Activated naive CD4-positive, alpha-beta T cell (primary cell): ENCODE measurements at regions not wholly inside any gene's neighbourhood (a gene's known extent, or its start where the extent isn't known, plus 50 kb on each side); places are given as distances from the start of the nearest gene placed in this dataset.

Experiments
- DNase-seq, 4 experiments: peaks; one replicate each; lab custom pipeline; 2025; lab: John Stamatoyannopoulos, UW

DNA sequence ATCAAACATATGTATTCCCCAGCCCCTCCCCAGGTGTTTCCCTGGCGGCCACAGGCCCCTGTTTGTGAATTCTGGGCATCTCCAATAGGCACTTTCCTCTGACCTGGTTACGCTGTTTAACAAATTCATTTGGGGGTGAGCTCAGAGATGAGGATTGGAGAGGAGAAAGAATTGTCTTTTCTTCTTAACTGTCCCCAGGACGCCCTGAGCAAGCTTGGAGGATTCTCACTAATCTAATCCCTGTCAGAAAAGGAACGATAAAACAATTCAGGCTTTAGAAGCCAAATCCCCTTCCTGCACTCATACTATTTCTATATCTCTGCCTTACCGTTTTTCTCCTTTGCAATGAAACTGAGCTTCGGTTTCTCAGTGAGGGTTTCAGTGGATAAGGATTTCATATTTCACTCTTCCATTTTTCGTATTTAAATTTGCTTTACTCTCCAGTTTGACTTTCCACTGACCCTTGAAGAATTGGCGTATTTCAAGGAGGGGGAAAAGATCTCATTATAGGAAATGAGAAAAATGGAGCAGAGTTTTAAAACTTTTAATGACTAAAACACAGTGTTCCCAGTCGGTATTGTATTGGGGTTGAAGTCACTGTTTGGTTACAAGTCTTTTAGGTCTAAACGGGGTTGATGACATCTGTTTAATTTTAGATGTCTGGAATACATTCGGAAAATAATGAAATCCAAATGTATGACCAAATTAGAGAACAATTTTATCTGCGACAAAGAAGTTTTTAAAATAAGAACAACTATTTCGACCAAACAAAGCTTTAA lies 180.1 kb downstream of the MACROH2A1 start:
- DNase-seq = no peak

DNA sequence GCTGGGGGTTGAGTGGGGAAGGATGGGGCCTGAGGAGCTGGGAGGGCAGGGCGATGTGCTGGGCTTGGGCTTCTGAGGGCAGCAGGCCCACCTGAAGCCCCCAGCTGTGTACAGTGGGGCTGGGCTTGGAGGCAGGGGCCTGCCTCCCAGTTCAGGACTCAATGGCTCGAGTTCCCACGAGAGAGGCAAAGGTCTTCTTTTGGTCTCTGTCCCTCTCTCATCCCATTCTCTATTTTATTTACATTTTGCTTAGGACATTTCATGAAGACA lies 180.6 kb downstream of the MACROH2A1 start:
- no peak for DNase-seq

DNA sequence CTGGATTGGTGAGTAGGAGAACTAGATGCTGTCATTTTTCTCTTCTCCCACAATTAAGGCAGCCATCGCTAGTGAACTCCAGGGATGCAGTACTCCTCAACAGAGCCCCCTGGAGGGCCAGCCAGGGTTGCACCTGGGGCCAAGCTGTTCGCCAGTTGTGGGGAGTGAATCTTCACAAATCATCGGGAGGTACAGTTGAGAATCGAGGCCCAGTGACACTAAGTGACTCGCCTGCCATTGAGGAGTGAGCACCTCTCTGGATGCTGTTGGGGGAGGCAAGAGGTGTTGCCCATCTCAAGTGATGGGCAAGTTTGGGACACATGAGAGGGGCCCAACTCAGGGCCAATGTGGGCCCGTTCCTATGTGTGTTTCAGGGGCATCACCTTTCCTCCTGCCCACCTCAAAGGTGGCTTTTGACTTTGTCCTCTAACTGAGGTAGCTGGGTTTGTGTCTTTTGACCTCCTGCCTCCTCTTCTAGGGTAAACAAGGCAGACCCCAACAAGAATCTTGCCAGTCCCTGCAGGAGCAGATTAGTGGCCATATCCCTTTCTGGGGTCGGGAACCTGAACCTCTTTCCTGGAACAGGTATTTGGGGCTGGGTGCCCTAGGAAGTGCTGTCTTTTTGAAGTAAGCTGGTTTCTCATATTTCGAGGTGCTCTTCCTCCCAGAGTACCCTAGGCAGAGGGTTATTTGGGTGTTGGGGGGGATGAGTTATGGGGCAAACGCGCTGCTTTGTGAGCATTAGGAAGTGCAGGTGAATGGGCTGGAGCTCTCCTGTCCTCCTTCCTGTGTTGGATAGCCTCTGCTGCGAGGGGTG lies 181.2 kb downstream of the MACROH2A1 start:
- DNase-seq = no peak

DNA sequence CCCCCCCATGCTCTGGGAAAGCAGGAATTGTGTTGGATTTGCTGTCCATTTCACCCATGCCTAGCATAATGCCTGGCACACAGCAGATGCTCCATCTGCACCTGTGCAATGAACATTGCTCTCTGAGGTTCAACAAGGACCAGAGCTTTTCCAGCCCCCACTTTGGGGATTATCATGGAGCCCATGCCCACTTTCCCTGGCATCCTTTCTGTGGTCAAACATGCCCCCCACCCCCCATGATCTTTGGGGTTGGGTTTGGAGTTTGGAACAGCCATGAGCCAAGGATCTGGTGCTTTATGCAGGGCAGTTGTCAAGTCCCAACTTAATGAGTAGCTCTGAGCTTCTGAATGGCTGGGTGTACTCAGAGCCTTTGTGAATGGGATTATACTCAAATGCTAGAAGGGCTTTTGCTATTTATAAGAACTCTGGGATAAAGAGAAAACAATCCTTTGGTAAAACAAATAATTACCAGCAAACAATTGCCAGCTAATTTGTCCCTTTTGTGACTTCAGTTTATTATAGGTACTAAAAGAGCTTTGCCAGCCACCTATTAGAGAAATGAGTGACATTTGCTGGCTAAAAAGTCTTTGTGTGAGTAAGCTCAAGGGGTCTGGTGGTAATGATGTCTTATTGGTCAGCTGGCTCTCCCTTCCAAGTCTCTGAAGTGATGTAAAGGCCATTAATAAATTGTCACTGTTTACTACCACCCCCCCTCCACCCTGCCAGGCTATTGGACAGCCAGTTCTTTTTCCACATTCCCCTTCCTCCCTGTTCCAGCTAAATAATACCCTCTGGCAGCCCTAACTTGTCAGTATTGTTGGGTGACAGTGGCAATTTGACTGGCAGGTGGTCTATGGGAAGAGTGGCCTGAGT lies 182.3 kb downstream of the MACROH2A1 start:
- no peak for DNase-seq

DNA sequence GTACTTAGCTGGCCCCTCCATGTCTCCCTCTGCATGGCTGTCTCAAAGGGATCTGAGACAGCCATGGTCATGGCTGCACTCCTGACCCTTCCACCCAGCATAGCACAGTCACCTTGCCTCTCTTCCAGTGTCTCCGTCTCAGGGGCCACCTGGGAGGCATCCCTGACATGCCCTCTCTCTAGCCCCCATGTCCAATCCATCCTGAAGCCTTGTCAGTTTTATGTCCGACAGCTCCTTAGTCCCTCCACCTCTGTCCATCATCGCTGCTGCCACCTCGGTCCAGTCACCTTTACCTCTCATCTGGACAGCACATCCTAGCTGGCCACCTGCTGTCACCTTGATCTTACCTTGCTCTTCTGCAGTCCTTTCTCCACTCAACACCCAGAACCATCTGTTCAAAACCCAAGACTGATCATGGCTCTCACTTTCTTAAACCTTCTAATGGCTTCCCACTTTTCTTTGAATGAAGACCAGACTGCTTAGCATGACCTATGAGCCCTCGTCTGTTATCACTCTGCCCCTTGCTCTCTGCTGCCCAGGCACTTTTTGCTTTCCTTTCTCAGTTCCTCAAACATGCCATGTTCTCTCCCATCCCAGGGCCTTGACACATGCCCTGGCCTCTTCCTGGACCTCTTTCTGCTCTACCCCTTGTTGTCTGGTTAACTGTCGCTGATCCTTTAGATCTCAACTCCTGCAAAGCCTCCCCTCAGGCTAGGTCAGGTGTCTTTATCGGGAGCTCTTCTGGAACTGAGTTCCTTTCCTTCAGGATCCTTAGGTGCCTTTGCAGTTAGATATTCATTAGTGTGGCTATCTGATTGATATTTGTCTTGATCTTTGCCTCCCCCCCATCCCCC lies 181.8 kb upstream of the PITX1 start:
- DNase-seq = no peak

DNA sequence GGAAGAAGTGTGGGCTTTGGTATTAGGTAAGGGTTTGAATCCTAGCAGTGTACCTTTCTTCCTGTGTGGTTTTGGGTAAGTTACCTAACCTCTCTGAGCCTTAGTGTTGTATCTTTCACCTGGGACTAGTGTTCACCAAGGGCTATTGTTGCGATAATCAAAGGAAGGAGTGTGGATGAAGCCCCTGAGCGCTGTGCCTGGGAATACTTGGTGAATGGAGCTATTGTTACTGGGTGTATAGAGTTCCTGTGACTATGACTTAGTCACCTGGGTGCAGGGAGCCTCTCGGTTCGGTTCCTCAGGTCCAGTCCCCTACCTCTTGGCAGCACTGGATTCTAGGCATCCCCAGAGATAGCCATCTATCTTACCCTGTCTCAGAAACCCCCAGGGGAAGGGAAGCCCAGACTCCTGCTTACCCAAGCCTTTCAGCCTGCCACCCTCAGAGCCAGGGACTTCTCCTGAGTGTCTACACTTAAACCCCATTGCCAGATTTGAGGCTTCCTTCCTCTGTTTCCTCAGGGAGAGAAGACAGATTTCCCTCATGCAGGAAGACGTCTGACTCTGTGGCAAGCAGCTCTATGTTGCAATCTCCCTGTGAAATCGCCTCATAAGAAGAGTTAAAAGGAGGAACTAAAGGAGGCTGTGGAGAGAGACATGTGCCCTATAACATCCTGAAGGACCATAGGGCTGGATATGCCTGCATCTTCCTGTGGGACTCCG lies 181.0 kb upstream of the PITX1 start:
- DNase-seq = no peak

DNA sequence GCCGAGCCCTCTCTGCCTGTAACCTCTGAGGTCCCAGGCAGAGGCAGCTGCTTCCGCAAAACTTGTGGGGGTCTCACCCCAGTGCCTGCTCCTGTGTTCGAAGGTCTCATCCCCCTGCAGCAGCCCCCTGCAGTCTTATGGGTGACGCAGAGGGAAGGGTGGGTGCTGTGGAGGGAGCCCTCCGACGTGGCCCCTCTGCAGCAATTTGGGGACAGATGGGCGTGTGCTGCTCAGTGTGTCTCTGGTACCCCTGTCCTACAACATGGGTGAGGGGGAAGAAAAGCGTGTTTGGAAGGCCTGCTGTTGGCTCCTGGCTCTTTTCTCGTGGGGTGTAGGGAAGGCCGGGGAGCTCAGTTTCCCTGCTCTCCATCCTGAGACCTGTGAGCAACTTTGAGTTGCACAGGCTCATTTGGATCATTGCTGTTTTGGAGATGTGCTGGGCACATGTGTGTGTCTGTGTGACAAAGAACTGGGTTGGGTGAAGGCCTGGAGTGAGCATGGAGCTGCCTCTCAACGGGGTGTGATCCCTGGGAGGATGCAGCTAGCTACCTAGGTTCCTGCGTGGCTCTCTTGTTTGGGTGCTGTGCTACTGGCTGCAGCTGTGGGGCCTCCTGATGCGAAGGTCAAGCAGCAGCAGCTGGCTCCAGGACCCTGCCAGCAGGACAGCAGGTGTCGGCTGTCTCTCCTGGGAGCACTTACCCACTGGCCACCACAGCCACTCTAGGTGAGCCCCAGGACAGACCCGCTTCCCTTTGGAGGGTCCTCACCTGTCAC lies 179.6 kb upstream of the PITX1 start:
- DNase-seq = no peak

DNA sequence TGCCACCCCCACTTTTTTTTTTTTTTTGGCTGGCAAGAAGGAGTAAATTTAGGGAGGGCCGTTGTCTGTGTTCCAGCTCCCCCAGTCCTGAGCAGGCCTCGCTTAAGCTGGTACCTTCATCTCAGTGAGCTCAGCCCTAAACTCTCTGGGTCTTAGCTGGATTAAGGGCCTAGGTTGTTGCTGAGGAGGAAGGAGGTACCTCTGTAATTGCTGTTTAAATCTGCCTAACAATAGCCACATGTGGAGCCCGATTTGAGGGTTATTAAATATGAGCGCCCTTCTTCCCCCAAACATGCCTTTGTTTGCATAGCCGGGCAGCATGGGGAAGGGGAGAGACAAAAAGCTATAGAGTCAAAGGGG lies 179.0 kb upstream of the PITX1 start:
- DNase-seq = no peak

DNA sequence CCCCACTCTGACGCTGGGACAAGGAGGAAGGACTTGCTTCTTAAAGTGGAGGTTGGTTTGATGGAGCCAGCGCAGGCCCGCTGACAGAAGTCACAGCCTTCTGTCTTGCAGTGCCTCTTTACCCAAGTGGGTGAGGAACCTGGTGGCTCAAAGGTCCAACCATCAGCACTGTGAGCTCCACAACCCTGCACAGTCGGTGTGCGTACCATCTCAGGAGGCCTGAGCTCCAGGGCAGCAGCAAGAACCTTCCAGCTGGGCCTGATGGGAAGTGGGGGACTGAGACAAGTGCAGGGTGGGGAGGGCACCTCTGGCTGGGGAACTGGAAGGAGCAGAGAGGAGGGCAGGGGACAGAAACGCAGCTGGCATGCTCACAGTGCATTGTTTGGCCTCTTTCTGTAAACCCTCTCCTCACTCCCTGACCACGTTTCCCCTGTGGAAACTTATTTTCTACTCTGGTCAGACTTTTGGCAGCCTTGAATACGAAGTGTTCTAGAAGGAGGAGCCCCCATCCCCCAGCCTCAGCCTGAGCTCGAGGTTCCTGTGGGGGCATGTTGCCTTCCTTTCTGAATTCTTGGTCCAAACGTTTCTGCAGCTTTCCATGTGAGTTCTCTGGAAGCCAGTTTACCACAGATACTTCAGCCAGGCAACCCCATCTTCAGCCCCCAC lies 178.5 kb upstream of the PITX1 start:
- DNase-seq = no peak

DNA sequence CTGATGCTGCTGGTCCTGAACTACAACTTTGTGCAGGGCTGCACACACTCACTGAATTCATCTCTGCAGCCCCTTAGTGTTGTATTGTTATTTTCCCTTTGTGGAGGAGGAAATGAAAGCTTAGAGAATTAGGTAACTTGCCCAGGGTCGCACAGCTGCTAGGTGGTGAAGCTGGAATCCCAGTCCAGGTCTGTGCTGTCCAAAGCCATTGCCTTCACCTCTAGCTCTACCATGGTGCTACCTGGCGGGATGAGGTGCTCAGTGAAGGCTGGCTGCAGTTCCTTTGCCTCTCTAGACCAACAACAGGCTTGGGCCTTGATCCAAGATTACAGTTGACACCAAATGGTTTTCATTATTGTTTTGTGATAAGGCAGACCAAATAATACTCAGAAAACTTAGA lies 177.8 kb upstream of the PITX1 start:
- no peak for DNase-seq

DNA sequence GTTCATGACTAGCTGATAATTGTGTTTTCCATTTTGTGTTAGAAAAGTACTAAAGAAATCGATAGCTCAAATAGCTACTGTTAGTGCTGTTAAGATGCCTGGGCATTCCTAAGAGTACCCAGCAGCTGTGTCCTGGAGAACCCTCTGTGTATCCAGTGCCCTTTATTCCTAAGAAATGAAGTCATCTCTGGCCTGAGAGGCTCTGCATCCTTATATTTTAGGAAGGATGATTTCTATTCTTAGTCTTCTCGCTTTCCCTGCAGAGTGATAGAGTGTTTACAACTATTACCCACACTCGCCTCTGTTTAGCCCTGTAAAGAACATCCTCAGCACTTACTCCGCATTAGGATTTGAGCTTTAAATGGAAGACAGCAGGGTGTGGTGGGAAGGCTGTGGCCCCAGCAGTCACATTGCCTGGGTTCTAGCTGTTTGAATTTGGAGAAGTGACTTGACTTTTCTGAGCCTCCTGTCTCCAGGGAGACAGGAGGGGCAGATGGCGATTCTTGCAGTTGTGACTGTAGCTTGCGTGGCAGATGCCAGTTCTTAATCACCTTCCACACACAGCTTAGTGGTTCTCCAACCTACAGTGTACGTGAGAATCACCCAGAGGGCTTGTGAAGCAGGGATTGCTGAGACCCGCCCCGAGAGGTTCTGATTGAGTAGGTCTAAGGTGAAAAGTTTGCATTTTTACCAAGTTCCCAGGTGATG lies 177.2 kb upstream of the PITX1 start:
- no peak for DNase-seq

DNA sequence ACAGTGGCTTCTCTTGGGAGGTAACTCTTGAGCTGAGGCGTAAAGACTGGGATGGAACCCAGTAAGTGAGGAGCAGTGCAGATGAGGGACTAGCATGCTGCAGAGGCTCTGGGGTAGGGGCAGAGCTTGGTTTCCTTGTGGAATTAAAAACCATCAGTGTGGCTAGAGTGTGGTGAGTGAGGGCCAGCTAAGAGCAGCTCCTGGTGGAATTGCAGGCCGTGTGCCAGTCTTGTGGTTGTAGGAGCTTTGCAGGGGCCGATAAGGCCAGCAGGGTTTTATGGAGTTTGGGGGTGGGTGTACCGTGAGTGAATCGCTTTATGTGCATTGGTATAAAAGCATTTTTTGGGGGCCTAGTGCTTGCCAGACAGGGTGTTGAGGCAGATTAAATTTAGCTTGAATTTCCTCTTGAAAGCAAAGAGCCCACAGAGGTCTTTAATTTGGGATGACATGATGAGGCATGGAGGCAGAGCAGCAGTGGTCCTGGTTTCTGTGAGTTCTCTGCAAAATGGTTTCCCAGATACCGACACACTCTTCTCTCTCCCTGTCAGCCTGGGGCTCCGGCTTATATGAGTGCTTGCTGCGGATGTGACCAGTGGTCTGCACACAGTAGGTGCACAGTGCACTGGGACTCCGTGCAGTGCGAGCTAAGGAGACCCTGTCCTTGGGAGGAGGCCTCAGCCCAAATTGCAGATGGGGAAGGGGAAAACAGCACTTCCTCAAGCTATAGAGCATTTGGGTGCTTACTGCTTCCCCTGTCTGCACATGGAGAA lies 176.4 kb upstream of the PITX1 start:
- no peak for DNase-seq

DNA sequence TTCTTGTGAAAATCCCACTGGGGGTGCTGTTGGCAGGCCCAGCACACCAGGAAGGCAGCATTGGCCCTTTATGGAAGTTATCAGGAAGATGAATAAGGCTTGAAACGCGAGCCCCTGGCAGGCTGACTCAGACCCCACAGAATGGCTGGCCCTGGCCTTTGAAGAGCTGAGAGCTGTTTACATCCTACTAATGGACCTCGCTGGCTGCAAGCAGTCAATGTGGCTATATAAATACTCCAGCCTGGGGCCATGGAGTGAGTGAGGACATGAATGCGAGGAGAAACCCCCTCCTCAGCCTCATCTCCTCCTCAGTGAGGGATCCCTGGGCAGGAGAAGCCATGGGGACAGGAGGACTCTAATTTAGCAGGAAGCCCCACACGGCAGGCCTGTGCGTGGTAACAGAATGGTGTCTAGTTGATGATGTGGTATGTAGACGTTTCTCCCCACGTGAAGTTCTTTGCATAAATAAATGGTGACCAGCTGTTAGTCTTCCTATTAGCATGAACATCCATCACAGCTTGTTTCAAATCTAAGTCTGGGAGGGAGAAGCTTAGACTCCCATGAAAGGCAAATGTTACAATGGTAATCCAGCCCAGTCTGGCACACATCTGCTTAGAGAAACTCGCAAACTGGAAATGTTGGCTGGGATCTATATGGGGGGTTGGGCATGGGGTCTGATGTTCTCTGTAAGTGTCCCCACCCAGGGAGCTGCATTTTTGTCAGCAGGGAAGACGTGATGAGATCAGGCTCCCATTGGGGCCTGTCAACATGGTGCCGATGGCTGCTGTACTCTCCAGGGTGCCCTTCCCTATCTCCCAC lies 175.1 kb upstream of the PITX1 start:
- no peak for DNase-seq

DNA sequence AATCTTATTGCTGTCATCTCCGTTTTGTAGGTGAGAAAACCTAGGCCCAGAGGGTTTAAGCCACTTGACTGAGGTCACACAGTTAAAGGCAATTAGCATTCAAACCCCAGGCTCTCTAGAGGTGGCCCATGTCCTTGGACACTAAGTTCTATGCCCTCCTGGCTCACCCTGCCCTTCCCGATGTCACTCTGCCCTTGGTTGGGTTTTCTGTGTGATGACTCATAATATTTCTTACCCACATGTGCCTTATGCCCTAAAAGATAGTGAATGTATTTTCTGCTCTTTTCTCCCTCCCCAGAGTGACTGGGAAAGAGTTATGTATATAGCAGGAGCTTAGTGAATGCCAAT lies 174.5 kb upstream of the PITX1 start:
- no peak for DNase-seq

DNA sequence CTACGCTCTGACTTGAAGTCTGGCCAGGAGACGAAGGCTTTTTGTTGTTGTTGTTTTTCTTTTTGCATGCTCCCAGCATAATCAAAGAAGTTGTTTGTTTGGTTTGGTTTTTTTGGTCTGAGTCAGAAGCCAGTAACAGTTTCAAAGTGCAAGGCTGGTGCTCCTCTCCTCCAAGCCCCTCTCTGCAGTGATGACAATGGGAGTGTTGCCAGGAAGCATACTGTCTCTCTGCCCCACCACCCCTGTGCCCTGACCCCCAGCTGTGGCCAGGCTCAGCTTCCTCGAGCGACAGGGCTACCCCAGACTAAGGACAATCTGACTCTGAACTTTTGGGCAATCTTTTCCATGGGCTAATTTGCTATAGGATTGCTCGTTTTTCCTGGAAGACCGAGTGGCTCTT lies 173.8 kb upstream of the PITX1 start:
- no peak for DNase-seq

DNA sequence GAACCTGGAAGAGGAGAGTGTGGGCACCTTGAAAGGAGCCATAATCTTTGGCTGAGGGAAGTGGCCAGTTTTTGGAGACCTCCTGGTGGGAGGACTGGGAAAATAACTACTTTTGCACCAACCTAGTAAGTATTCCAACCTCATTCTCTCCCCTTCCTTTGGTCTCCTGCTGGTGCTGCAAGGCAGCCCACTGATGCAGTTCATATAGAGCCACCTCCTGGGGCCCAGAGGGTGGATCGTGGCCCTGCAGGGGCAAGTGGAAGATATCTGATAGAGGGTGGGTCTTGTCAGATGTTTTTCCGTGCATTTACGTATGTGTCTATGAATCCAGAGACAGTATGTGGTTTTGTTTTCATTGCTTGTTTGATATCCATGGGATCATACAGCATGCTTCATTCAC lies 172.8 kb upstream of the PITX1 start:
- DNase-seq = no peak

DNA sequence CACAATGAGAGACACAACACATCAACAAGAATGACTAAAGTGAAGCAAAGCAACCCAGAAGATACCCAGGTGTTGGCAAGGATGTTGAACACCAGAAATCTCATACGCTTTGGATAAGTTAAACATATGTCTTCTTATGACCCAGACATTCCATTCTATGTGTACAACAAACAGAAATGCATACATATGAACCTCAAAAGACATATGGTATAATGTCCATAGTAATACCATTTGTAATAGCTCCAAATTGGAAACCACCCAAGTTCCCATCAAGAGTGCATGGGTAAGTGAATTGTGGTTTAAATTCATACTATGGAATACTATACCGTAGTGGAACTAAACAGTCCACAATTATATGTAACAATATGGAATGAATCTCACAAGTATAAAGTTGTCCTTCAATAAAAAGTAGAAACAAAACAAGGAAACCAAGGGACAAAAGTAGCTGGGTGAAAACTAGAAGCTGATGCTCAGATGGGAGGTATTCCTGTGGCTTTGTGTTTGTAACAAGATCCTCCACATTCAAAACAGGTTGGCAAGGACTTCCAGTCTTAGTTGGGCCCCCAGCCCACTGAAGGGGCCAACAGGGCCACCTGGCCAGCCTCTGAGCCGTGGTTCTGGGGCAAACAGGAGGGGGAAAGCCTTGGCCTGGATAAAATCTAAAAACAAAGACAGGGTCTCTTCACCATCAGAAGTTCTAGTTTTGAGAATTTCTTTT lies 171.8 kb upstream of the PITX1 start:
- DNase-seq = no peak
